Breast epithelium (tissue), 3 donors: ENCODE measurements at regions not wholly inside any gene's neighbourhood (a gene's known extent, or its start where the extent isn't known, plus 50 kb on each side); places are given as distances from the start of the nearest gene placed in this dataset.

Experiments
- CTCF ChIP-seq, 3 donors: fragments of 450-650 bp; IDR thresholded peaks; one replicate each; pipeline ENCODE4 v1.5.1; 2016 to 2017; ENCODE audit warnings: antibody characterized with exemption in 3 of 3, mild to moderate bottlenecking in 3 of 3, moderate library complexity in 3 of 3
- POLR2A ChIP-seq: fragments of 450-650 bp; IDR thresholded peaks from one replicate; pipeline ENCODE4 v1.6.1; 2016; ENCODE audit warnings: antibody characterized with exemption, mild to moderate bottlenecking, moderate library complexity
- POLR2AphosphoS5 ChIP-seq, 3 donors: sonication (generic); formaldehyde crosslinking; IDR thresholded peaks; one replicate each; pipeline ENCODE4 v1.6.1; 2017; ENCODE audit warnings: antibody characterized with exemption in 3 of 3

GRCh38 chr10:90494183-90494582, 363.7 kb downstream of the HTR7 start:
- TF ChIP-seq CTCF (IDR thresholded peaks at IDR 0.05) (no peak), POLR2A (no peak), POLR2AphosphoS5 (IDR thresholded peaks at IDR 0.05) (no peak)
